Brain microvascular endothelial cell (primary cell): ENCODE measurements at regions not wholly inside any gene's neighbourhood (a gene's known extent, or its start where the extent isn't known, plus 50 kb on each side); places are given as distances from the start of the nearest gene placed in this dataset.
"Not testable (repeated sequence)": the region's sequence is repeated elsewhere in the genome, so short reads cannot be mapped to it uniquely, and the experiment has no call there.

ENCODE experiments used
- DNase-seq: peaks from one replicate; pipeline ENCODE4 v3.0.0-alpha.2; 2020
- H3K27ac ChIP-seq: fragments of 250-450 bp; sonication (Bioruptor Pico); 2 replicates; pipeline ENCODE4 v1.5.1; 2020; ENCODE audit warnings: mild to moderate bottlenecking, moderate library complexity
- H3K27me3 ChIP-seq: fragments of 250-450 bp; sonication (Bioruptor Pico); replicated peaks from 2 replicates; pipeline ENCODE4 v1.5.1; 2020; ENCODE audit warnings: mild to moderate bottlenecking
- H3K36me3 ChIP-seq: fragments of 250-450 bp; sonication (Bioruptor Pico); replicated peaks from 2 replicates; pipeline ENCODE4 v1.5.1; 2020; ENCODE audit warnings: mild to moderate bottlenecking
- H3K4me3 ChIP-seq: 2 replicates; pipeline ENCODE4 v1.5.1; 2011; ENCODE audit warnings: low read depth, mild to moderate bottlenecking, control low read depth, low read length, moderate library complexity
- CTCF ChIP-seq: IDR thresholded peaks from 2 replicates; pipeline ENCODE4 v1.5.1; 2011; ENCODE audit warnings: low read depth, mild to moderate bottlenecking, moderate library complexity, low read length, control low read depth, inconsistent platforms; ENCODE audit errors: missing control alignments
- in situ Hi-C: cut with HindIII; loops from 2 replicates; pipeline ENCODE4 v1.10.0; 2017; ENCODE audit warnings: low sequenced_read_pairs, low pct_ligation_motif_present

GRCh38 chr1:224054012-224054411, 59.9 kb upstream of the FBXO28 start:
- no peak for TF ChIP-seq CTCF
- no peak overlapping the region for H3K4me3 ChIP-seq
- H3K27ac ChIP-seq: no peak overlapping the region
- DNase-seq: no peak
- no peaks in the 10 kb centered on the region for H3K36me3 ChIP-seq
- no peaks in the 10 kb centered on the region for H3K27me3 ChIP-seq
- in situ Hi-C loops: no loop called here

- Histone ChIP-seq H3K27ac (peak overlapping the region; percentile 19), H3K27me3 (no peaks in the 10 kb centered on the region), H3K36me3 (no peaks in the 10 kb centered on the region), H3K4me3 (no peak overlapping the region)
- DNase-seq: no peak
- in situ Hi-C loops: no loop called here
- TF ChIP-seq CTCF: no peak
Measured at GRCh38 chr1:224053456-224053855, 60.5 kb upstream of the FBXO28 start.

GRCh38 chr1:224052772-224053171, 61.1 kb upstream of the FBXO28 start:
- DNase-seq: peak; percentile 58
- in situ Hi-C loops: no loop called here
- peak overlapping the region; percentile 50 for H3K27ac ChIP-seq
- H3K27me3 ChIP-seq: no peaks in the 10 kb centered on the region
- H3K4me3 ChIP-seq: no peak overlapping the region
- no peak for TF ChIP-seq CTCF
- no peaks in the 10 kb centered on the region for H3K36me3 ChIP-seq

- in situ Hi-C loops, DNase-seq, H3K27ac ChIP-seq, H3K4me3 ChIP-seq, H3K36me3 ChIP-seq, H3K27me3 ChIP-seq: not testable (repeated sequence)
Measured at GRCh38 chr1:224051782-224052181, 62.1 kb upstream of the FBXO28 start.

GRCh38 chr1:224051086-224051406, 62.9 kb upstream of the FBXO28 start:
- no peaks in the 10 kb centered on the region for H3K27me3 ChIP-seq
- H3K4me3 ChIP-seq: no peak overlapping the region
- DNase-seq: no peak
- in situ Hi-C loops: no loop called here
- no peaks in the 10 kb centered on the region for H3K36me3 ChIP-seq
- H3K27ac ChIP-seq: no peak overlapping the region
- TF ChIP-seq CTCF: no peak

GRCh38 chr1:224047538-224047937, 66.4 kb upstream of the FBXO28 start:
- Histone ChIP-seq H3K36me3 (no peaks in the 10 kb centered on the region), H3K27ac (no peak overlapping the region), H3K27me3 (no peaks in the 10 kb centered on the region), H3K4me3 (no peak overlapping the region)
- no peak for DNase-seq
- in situ Hi-C loops: no loop called here
- no peak for TF ChIP-seq CTCF
